H4 (cell line): ENCODE measurements at regions not wholly inside any gene's neighbourhood (a gene's known extent, or its start where the extent isn't known, plus 50 kb on each side); places are given as distances from the start of the nearest gene placed in this dataset.

ENCODE experiments used
- DNase-seq: peaks from one replicate; pipeline ENCODE4 v3.0.0-alpha.2; 2015; ENCODE audit warnings: low spot score

GRCh38 chr5:31048282-31049270 lies 144.9 kb upstream of the CDH6 start:
- DNase-seq, result no peak

GRCh38 chr5:31047621-31048020 lies 145.9 kb upstream of the CDH6 start:
- no peak for DNase-seq

GRCh38 chr5:31047007-31047406 lies 146.5 kb upstream of the CDH6 start:
- DNase-seq, result no peak

GRCh38 chr5:31036411-31036810 lies 157.1 kb upstream of the CDH6 start:
- peak; percentile 18 for DNase-seq

GRCh38 chr5:31033295-31033694 lies 160.2 kb upstream of the CDH6 start:
- no peak for DNase-seq

GRCh38 chr5:31029925-31030324 lies 163.6 kb upstream of the CDH6 start:
- no peak for DNase-seq

GRCh38 chr5:31027721-31028120 lies 165.8 kb upstream of the CDH6 start:
- no peak for DNase-seq

- peak; percentile 16 for DNase-seq
Observed at GRCh38 chr5:31023105-31023504, 170.4 kb upstream of the CDH6 start.

GRCh38 chr5:31021181-31021624 lies 172.3 kb upstream of the CDH6 start:
- DNase-seq, result no peak

GRCh38 chr5:31008231-31008630 lies 185.3 kb upstream of the CDH6 start:
- no peak for DNase-seq

GRCh38 chr5:31007672-31008071 lies 185.8 kb upstream of the CDH6 start:
- DNase-seq, result no peak

- no peak for DNase-seq
Observed at GRCh38 chr5:31000287-31000686, 193.2 kb upstream of the CDH6 start.

GRCh38 chr5:30997681-30998080 lies 195.8 kb upstream of the CDH6 start:
- no peak for DNase-seq

- no peak for DNase-seq
Observed at GRCh38 chr5:30994902-30995301, 198.6 kb upstream of the CDH6 start.

GRCh38 chr5:30994176-30994575 lies 199.3 kb upstream of the CDH6 start:
- no peak for DNase-seq

GRCh38 chr5:30991462-30991861 lies 202.0 kb upstream of the CDH6 start:
- DNase-seq, result no peak

- no peak for DNase-seq
Observed at GRCh38 chr5:30981576-30981975, 211.9 kb upstream of the CDH6 start.

GRCh38 chr5:30968971-30969370 lies 224.5 kb upstream of the CDH6 start:
- no peak for DNase-seq

GRCh38 chr5:30960036-30960435 lies 233.4 kb upstream of the CDH6 start:
- no peak for DNase-seq

- DNase-seq, result peak; percentile 8
Observed at GRCh38 chr5:30959238-30959637, 234.2 kb upstream of the CDH6 start.

GRCh38 chr5:30957591-30957990 lies 235.9 kb upstream of the CDH6 start:
- DNase-seq, result no peak

GRCh38 chr5:30956251-30956650 lies 237.2 kb upstream of the CDH6 start:
- no peak for DNase-seq

GRCh38 chr5:30937070-30937469 lies 256.4 kb upstream of the CDH6 start:
- no peak for DNase-seq

- no peak for DNase-seq
Observed at GRCh38 chr5:30933599-30933998, 259.9 kb upstream of the CDH6 start.
